ENCODE measurements at regions not wholly inside any gene's neighbourhood (a gene's known extent, or its start where the extent isn't known, plus 50 kb on each side); places are given as distances from the start of the nearest gene placed in this dataset.

GRCh38 chr6:165962366-165962765 lies 205.3 kb downstream of the TBXT start:
- TF ChIP-seq CTCF (IDR thresholded peaks at IDR 0.05) (no peak), ZFX (IDR thresholded peaks at IDR 0.05; ENCODE audit: borderline replicate concordance) (no peak)
